Pancreas (tissue), 10 donors: ENCODE measurements at regions not wholly inside any gene's neighbourhood (a gene's known extent, or its start where the extent isn't known, plus 50 kb on each side); places are given as distances from the start of the nearest gene placed in this dataset.
"Not testable (repeated sequence)": the region's sequence is repeated elsewhere in the genome, so short reads cannot be mapped to it uniquely, and the experiment has no call there.

ENCODE experiments used
- ATAC-seq, 4 donors: fragments of 200-7000 bp; cut with Tn5 transposase; one replicate each; pipeline versions ENCODE4 v1.8.0 to v1.9.1; 2020; ENCODE audit warnings: mild to moderate bottlenecking in 4 of 4, moderate library complexity in 4 of 4
- DNase-seq, 6 donors: peaks; one replicate each; pipeline ENCODE4 v3.0.0-alpha.2; 2020
- FAIRE-seq: peaks from 2 replicates; lab custom pipeline; 2012; peaks lifted over from hg19 to GRCh38; lab: Jason Lieb, UNC
- H3K27ac ChIP-seq, 4 donors: fragments of 200-600 bp; sonication (generic); 1 replicate in 3 of 4; 2 replicates in 1 of 4; pipeline versions ENCODE4 v1.5.0 to v1.8.0; 2020
- H3K27me3 ChIP-seq, 4 donors: fragments of 200-600 bp; one replicate each; pipeline ENCODE4 v1.8.0; 2021
- H3K36me3 ChIP-seq, 3 donors: fragments of 200-600 bp; sonication (generic) in 1 of 3; one replicate each; pipeline versions ENCODE4 v1.5.0 to v1.8.0; 2020 to 2021
- H3K4me1 ChIP-seq, 3 donors: fragments of 200-600 bp; one replicate each; pipeline ENCODE4 v1.8.0; 2021
- H3K4me3 ChIP-seq, 4 donors: fragments of 200-600 bp; sonication (generic) in 2 of 4; one replicate each; pipeline versions ENCODE4 v1.5.0 to v1.8.0; 2020 to 2021
- H3K9me3 ChIP-seq, 4 donors: fragments of 200-600 bp; one replicate each; pipeline ENCODE4 v1.8.0; 2021
- WGBS, 2 donors: extraction: QIAGEN DNeasy Blood & Tissue Kit; methylation state at CpG; one replicate each; pipeline ENCODE4 v1.1.7; 2013; 5-methylcytosine and 5-hydroxymethylcytosine counted together
- intact Hi-C, 3 donors: fragments of 100-400 bp; cut with DNase I; formaldehyde crosslinking; loops; one replicate each; pipeline versions ENCODE4 v1.11.1 to v1.14.2; 2022
- TF ChIP-seq, protein P1 (sequence below), 4 donors: fragments of 200-600 bp; sonication (generic) in 3 of 4; IDR thresholded peaks; one replicate each; pipeline versions ENCODE4 v1.5.0 to v1.8.0; 2021; ENCODE audit warnings: antibody characterized with exemption in 4 of 4
- donor health status: healthy with polysubstance abuse.
- donor health status: DM: no; HTN: no; CAD: no; lungs with moderate emphysema.
- donor health status: DM: no; HTN: no; CAD: no.
- donor health status: control.
- donor health status: control.
- donor health status: Bipolar disorder and iron deficiency.
- donor health status: DM: yes; HTN: yes; CAD: no.
- donor health status: DM: no; HTN: no; CAD: no.
- donor health status: DM: no; HTN: no; CAD: no.
- donor health status: DM: yes; HTN: yes; CAD: no.

GRCh38 chr7:104074529-104074928, 85.1 kb upstream of the RELN start:
- Histone ChIP-seq H3K9me3 (no peaks in the 10 kb centered on the region), H3K4me3 (no peak overlapping the region), H3K27me3 (no peaks in the 10 kb centered on the region), H3K27ac (no peak overlapping the region), H3K36me3 (no peaks in the 10 kb centered on the region), H3K4me1 (no peaks in the 10 kb centered on the region)
- intact Hi-C loops: no loop called here
- ATAC-seq (no peak), DNase-seq (no peak), FAIRE-seq (no peak)
- WGBS, 2 donors: 49 to 60% methylated on average over 1 of the region's 1 CpG
- TF ChIP-seq, protein P1, sequence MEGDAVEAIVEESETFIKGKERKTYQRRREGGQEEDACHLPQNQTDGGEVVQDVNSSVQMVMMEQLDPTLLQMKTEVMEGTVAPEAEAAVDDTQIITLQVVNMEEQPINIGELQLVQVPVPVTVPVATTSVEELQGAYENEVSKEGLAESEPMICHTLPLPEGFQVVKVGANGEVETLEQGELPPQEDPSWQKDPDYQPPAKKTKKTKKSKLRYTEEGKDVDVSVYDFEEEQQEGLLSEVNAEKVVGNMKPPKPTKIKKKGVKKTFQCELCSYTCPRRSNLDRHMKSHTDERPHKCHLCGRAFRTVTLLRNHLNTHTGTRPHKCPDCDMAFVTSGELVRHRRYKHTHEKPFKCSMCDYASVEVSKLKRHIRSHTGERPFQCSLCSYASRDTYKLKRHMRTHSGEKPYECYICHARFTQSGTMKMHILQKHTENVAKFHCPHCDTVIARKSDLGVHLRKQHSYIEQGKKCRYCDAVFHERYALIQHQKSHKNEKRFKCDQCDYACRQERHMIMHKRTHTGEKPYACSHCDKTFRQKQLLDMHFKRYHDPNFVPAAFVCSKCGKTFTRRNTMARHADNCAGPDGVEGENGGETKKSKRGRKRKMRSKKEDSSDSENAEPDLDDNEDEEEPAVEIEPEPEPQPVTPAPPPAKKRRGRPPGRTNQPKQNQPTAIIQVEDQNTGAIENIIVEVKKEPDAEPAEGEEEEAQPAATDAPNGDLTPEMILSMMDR (IDR thresholded peaks at IDR 0.05): no peak

DNA sequence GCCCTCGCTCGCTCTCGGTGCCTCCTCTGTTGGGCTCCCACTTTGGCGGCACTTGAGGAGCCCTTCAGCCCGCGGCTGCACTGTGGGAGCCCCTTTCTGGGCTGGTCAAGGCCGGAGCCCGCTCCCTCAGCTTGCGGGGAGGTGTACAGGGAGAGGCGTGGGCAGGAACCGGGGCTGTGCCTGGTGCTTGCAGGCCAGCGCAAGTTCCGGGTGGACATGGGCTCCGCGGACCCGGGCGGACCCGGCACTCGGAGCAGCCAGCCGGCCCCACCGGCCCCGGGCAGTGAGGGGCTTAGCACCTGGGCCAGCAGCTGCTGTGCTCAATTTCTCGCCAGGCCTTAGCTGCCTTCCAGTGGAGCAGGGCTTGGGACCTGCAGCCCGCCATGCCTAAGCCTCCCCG, 82.2 kb upstream of the RELN start:
- 94 to 95% methylated on average over 23 to 25 of the region's 25 CpGs for WGBS, 2 donors
- H3K27ac ChIP-seq, H3K36me3 ChIP-seq, H3K27me3 ChIP-seq, ATAC-seq, FAIRE-seq, intact Hi-C loops, H3K9me3 ChIP-seq, H3K4me1 ChIP-seq, H3K4me3 ChIP-seq: not testable (repeated sequence)
- peak in 2 of 6 donors; percentile 10 to 63 for DNase-seq

DNA sequence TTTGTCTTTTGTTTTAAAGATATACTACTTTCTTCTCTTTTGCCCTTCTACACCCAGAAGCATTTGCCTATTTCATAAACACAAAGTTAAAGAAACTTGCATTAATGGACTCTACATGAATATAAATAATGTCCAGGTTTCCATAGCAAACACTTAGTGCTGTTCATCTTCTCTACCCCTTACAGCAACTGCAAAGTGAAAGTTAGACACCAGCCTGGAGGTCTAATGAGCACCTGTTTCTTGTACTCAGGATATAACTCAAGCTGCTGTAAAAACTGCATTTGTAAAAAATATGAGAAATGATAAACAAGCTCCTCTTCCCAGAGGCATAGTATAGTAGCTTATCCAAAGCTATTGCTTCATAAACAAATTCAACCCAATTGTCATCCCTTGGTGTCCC, 76.0 kb upstream of the RELN start:
- ATAC-seq (no peak), DNase-seq (no peak), FAIRE-seq (no peak)
- H3K27me3 ChIP-seq: no peaks in the 10 kb centered on the region
- H3K27ac ChIP-seq: no peak overlapping the region
- H3K4me1 ChIP-seq: peaks cover 0 to 13% (median 12%) of the 10 kb centered on the region in 3 donors
- TF ChIP-seq, protein P1 (IDR thresholded peaks at IDR 0.05): no peak
- intact Hi-C loops: no loop called here
- no peaks in the 10 kb centered on the region for H3K9me3 ChIP-seq
- H3K36me3 ChIP-seq: no peaks in the 10 kb centered on the region
- no peak overlapping the region for H3K4me3 ChIP-seq

- Histone ChIP-seq H3K4me1 (peaks cover 0 to 13% (median 12%) of the 10 kb centered on the region in 3 donors), H3K4me3 (no peak overlapping the region), H3K27ac (no peak overlapping the region), H3K27me3 (no peaks in the 10 kb centered on the region), H3K36me3 (no peaks in the 10 kb centered on the region), H3K9me3 (no peaks in the 10 kb centered on the region)
- ATAC-seq: no peak
- WGBS, 2 donors: 5 to 11% methylated on average over 1 of the region's 1 CpG
- FAIRE-seq: no peak
- DNase-seq: no peak
- intact Hi-C loops: no loop called here
- TF ChIP-seq, protein P1 (IDR thresholded peaks at IDR 0.05): no peak
These were observed 75.5 kb upstream of the RELN start for GRCh38 chr7:104064969-104065387.

- intact Hi-C loops, H3K36me3 ChIP-seq, ATAC-seq, H3K27me3 ChIP-seq, H3K4me3 ChIP-seq, H3K9me3 ChIP-seq, FAIRE-seq, H3K27ac ChIP-seq, DNase-seq: not testable (repeated sequence)
- 77 to 90% methylated on average over 2 of the region's 2 CpGs for WGBS, 2 donors
- H3K4me1 ChIP-seq: peaks cover 0 to 13% (median 12%) of the 10 kb centered on the region in 3 donors
These were observed 74.3 kb upstream of the RELN start for GRCh38 chr7:104063797-104064196.

DNA sequence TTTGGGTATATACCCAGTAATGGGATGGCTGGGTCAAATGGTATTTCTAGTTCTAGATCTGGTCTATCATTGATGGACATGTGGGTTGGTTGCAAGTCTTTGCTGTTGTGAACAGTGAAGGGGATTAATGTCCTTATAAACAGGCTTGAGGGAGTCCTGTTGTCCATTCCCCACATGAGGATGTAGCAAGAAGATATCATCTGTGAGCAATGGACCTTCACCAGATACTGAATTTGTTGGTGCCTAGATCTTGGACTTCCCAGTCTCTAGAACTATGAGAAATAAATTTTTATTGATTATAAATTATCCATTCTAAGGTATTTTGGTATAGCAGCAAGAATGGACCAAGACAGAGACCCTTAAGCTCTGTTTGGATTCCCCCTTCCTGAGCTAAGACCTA, 72.2 kb upstream of the RELN start:
- Histone ChIP-seq H3K27me3 (no peaks in the 10 kb centered on the region), H3K9me3 (no peaks in the 10 kb centered on the region), H3K4me3 (no peak overlapping the region), H3K36me3 (no peaks in the 10 kb centered on the region), H3K4me1 (peaks cover 0 to 13% (median 12%) of the 10 kb centered on the region in 3 donors), H3K27ac (no peak overlapping the region)
- TF ChIP-seq, protein P1 (IDR thresholded peaks at IDR 0.05): no peak
- intact Hi-C loops: no loop called here
- FAIRE-seq: no peak
- ATAC-seq: no peak
- no peak for DNase-seq

GRCh38 chr7:104059837-104060236, 70.4 kb upstream of the RELN start:
- H3K27ac ChIP-seq, ATAC-seq, H3K4me1 ChIP-seq, DNase-seq, intact Hi-C loops, FAIRE-seq, H3K27me3 ChIP-seq, H3K9me3 ChIP-seq, H3K4me3 ChIP-seq, H3K36me3 ChIP-seq: not testable (repeated sequence)
- WGBS, 2 donors: 69 to 77% methylated on average over 8 of the region's 8 CpGs
